ENCODE measurements at regions not wholly inside any gene's neighbourhood (a gene's known extent, or its start where the extent isn't known, plus 50 kb on each side); places are given as distances from the start of the nearest gene placed in this dataset.

DNA sequence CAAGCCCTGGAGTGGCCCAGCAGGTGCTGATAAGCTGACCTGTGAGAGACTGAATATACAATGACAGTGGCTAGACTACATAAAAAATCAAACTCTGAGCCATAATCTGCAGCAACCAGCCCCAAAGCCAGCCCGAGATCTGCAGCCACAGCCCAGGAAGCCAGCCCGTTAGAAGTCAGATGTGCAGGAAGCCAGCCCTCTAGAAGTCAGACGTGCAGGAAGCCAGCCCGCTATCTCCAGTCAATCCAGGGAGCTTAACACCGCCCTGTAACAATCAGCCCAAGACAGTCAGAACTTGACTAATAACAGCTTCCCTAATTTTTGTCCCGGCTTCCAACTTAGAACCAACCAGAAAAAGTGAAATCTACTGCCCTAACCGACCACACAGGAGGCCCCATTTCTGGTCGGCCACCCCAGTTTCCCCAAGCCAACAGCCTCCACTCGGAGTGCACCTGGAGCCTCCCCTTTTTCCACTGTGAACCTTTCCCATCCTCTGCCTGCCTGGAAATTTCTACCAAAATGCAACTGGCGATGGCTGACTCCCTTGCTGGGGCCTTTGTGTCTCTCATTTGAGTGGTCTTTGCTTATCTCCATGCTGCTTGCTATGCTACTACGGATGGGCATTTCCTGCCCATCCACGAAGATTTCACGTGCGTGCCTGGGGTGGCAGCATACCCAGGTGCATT lies 769.3 kb downstream of the KCNJ18 start:
- CTCF ChIA-PET: no interaction called here
- 10% methylated on average over 14 of the region's 14 CpGs for WGBS (ENCODE audit: missing lambda C conversion rate)
- no peak overlapping the region for H3K4me2 ChIP-seq
- FAIRE-seq (no peak), ATAC-seq (no peak), DNase-seq (ENCODE audit: low read depth in 1 of 2, low spot score in 1 of 2) (no peak)
- no peak overlapping the region for H3K4me3 ChIP-seq
- no peaks in the 10 kb centered on the region for H3K9me3 ChIP-seq
- no peak overlapping the region for H3K27ac ChIP-seq
- no peaks in the 10 kb centered on the region for H3K4me1 ChIP-seq
- TF ChIP-seq, protein P1, sequence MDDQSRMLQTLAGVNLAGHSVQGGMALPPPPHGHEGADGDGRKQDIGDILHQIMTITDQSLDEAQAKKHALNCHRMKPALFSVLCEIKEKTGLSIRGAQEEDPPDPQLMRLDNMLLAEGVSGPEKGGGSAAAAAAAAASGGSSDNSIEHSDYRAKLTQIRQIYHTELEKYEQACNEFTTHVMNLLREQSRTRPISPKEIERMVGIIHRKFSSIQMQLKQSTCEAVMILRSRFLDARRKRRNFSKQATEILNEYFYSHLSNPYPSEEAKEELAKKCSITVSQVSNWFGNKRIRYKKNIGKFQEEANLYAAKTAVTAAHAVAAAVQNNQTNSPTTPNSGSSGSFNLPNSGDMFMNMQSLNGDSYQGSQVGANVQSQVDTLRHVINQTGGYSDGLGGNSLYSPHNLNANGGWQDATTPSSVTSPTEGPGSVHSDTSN (IDR thresholded peaks at IDR 0.05): no peak
- POLR2A ChIA-PET: no interaction called here

DNA sequence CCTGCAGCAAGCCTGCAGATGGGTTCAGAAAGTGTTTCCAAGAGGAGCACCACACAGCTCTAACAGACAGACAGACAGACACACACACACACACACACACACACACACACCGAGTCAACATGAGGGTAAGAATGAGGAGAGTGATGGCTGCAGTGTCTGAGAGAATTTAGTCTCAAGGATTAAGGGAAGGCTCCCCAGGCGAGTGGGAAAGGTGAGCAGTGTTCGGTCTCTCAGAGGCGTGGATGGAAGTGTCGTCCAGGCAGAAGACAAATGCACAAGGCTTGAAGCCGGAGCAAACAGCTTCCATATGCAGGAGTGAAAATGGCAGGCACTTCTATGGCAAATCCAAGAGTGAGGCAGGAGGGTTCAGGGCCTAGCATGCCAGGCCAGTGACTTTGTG lies 770.1 kb downstream of the KCNJ18 start:
- no peaks in the 10 kb centered on the region for H3K4me1 ChIP-seq
- ATAC-seq: no peak
- no peak overlapping the region for H3K4me3 ChIP-seq
- H3K4me2 ChIP-seq: no peak overlapping the region
- CTCF ChIA-PET: no interaction called here
- no peak for DNase-seq (ENCODE audit: low read depth in 1 of 2, low spot score in 1 of 2)
- no peak for FAIRE-seq
- no peak overlapping the region for H3K27ac ChIP-seq
- POLR2A ChIA-PET: no interaction called here
- TF ChIP-seq EP300 (IDR thresholded peaks at IDR 0.05) (no peak), FOXS1 (CRISPR knock-in tag; IDR thresholded peaks at IDR 0.05) (no peak), BHLHE40 (IDR thresholded peaks at IDR 0.05; ENCODE audit: low read depth, low read length) (no peak), EHMT2 (IDR thresholded peaks at IDR 0.05; ENCODE audit: low read depth) (no peak), MAFK (IDR thresholded peaks at IDR 0.05; ENCODE audit: partially characterized antibody) (no peak), POLR2A (IDR thresholded peaks at IDR 0.05; ENCODE audit: low read length) (no peak), RAD21 (conservative IDR thresholded peaks at IDR 0.05 in 1 of 2, IDR thresholded peaks at IDR 0.05 in 1 of 2) (no peak), FOSB (CRISPR knock-in tag; IDR thresholded peaks at IDR 0.05) (no peak), MYC (IDR thresholded peaks at IDR 0.05; ENCODE audit: borderline replicate concordance, low read length) (no peak)
- TF ChIP-seq, protein P1 (IDR thresholded peaks at IDR 0.05): no peak
- TF ChIP-seq, protein P2, sequence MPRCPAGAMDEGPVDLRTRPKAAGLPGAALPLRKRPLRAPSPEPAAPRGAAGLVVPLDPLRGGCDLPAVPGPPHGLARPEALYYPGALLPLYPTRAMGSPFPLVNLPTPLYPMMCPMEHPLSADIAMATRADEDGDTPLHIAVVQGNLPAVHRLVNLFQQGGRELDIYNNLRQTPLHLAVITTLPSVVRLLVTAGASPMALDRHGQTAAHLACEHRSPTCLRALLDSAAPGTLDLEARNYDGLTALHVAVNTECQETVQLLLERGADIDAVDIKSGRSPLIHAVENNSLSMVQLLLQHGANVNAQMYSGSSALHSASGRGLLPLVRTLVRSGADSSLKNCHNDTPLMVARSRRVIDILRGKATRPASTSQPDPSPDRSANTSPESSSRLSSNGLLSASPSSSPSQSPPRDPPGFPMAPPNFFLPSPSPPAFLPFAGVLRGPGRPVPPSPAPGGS (IDR thresholded peaks at IDR 0.05): no peak
- TF ChIP-seq, protein P3, sequence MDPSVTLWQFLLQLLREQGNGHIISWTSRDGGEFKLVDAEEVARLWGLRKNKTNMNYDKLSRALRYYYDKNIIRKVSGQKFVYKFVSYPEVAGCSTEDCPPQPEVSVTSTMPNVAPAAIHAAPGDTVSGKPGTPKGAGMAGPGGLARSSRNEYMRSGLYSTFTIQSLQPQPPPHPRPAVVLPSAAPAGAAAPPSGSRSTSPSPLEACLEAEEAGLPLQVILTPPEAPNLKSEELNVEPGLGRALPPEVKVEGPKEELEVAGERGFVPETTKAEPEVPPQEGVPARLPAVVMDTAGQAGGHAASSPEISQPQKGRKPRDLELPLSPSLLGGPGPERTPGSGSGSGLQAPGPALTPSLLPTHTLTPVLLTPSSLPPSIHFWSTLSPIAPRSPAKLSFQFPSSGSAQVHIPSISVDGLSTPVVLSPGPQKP (IDR thresholded peaks at IDR 0.05; ENCODE audit: low read depth, low read length): no peak
- no peaks in the 10 kb centered on the region for H3K9me3 ChIP-seq
- 17% methylated on average over 6 of the region's 6 CpGs for WGBS (ENCODE audit: missing lambda C conversion rate)

DNA sequence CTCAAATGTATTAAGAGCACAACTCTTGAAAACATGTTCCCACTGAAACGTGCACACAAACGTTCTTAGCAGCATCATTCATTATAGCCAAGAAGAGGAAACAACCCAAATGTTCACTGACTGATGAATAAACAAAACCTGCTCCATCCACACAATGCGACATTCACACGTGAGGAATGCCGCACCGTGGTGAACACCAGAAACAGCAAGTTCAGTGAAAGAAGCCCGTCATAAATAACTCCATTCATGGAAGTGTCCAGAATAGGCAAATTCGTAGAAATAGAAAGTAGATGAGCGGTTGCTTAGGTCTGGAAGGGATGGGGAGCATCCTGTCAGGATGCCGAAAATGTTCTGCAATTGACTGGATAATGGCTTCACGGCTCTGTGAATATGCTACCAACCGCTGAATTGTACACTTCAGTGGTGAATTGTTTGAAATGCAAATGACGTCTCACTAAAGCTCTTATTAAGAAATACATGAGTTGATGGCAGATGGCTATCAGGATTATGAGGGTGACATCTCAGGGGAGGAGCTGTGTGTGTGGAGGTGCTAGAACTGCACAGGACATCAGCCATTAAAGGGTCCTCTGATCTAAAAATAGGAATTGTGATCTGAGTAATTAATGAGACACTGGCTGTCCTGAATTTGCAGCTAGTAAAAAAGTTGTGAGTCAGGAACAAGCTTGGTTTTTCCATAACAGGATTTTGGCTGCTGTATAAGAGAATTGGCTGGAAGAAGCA lies 771.0 kb downstream of the KCNJ18 start:
- WGBS (ENCODE audit: missing lambda C conversion rate): 18% methylated on average over 13 of the region's 13 CpGs
- ATAC-seq: no peak
- no peak overlapping the region for H3K27ac ChIP-seq
- no peak for DNase-seq (ENCODE audit: low read depth in 1 of 2, low spot score in 1 of 2)
- FAIRE-seq: no peak
- H3K4me1 ChIP-seq: no peaks in the 10 kb centered on the region
- H3K9me3 ChIP-seq: no peaks in the 10 kb centered on the region
- no peak overlapping the region for H3K4me3 ChIP-seq
- POLR2A ChIA-PET: no interaction called here
- no peak overlapping the region for H3K4me2 ChIP-seq
- CTCF ChIA-PET: no interaction called here
- TF ChIP-seq CBX2 (IDR thresholded peaks at IDR 0.05; ENCODE audit: borderline replicate concordance, low read depth) (no peak), MAFK (IDR thresholded peaks at IDR 0.05; ENCODE audit: partially characterized antibody) (no peak), GATA3 (IDR thresholded peaks at IDR 0.05; ENCODE audit: borderline replicate concordance) (no peak), MYC (IDR thresholded peaks at IDR 0.05; ENCODE audit: borderline replicate concordance, low read length) (no peak), KDM1A (IDR thresholded peaks at IDR 0.05; ENCODE audit: low read depth) (no peak), CHD4 (IDR thresholded peaks at IDR 0.05; ENCODE audit: borderline replicate concordance) (no peak), ESRRA (IDR thresholded peaks at IDR 0.05; ENCODE audit: borderline replicate concordance, low read length) (no peak), RARB (CRISPR knock-in tag; IDR thresholded peaks at IDR 0.05) (no peak), RNF2 (IDR thresholded peaks at IDR 0.05; ENCODE audit: borderline replicate concordance, low read depth) (no peak)
- TF ChIP-seq, protein P3 (IDR thresholded peaks at IDR 0.05; ENCODE audit: low read depth, low read length): no peak
- TF ChIP-seq, protein P4, sequence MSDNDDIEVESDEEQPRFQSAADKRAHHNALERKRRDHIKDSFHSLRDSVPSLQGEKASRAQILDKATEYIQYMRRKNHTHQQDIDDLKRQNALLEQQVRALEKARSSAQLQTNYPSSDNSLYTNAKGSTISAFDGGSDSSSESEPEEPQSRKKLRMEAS (IDR thresholded peaks at IDR 0.05): no peak
- TF ChIP-seq, protein P5, sequence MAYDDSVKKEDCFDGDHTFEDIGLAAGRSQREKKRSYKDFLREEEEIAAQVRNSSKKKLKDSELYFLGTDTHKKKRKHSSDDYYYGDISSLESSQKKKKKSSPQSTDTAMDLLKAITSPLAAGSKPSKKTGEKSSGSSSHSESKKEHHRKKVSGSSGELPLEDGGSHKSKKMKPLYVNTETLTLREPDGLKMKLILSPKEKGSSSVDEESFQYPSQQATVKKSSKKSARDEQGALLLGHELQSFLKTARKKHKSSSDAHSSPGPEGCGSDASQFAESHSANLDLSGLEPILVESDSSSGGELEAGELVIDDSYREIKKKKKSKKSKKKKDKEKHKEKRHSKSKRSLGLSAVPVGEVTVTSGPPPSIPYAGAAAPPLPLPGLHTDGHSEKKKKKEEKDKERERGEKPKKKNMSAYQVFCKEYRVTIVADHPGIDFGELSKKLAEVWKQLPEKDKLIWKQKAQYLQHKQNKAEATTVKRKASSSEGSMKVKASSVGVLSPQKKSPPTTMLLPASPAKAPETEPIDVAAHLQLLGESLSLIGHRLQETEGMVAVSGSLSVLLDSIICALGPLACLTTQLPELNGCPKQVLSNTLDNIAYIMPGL (CRISPR knock-in tag; IDR thresholded peaks at IDR 0.05; ENCODE audit: borderline replicate concordance): no peak
- TF ChIP-seq, protein P2 (IDR thresholded peaks at IDR 0.05): no peak
